ENCODE measurements at regions not wholly inside any gene's neighbourhood (a gene's known extent, or its start where the extent isn't known, plus 50 kb on each side); places are given as distances from the start of the nearest gene placed in this dataset.

DNA sequence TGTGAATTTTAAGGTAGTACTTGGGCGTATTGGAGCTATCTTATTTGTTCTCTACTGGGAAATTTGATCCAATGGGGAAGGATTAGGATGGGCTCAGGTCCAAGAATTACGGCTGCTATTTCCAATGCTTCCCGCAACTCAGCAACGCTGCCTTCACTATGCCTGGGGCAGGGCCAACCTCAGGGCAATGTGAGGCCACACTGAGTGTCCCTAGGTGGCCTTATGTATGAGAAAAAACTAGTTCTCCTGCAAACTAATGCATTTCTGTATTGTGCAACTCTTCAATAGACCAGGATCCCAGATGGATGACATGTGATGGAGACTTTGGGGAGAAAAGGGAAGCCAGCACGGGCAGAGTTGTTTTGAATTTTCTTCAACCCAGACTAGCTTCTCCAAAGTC lies 168.1 kb downstream of the DUSP10 start:
- no peak overlapping the region for H3K27ac ChIP-seq
- 78 to 87% (median 85%) methylated on average over 5 of the region's 5 CpGs for WGBS, 5 donors
- no peak overlapping the region for H3K4me3 ChIP-seq
- H3K27me3 ChIP-seq (replicated peaks in 1 of 7), result no peaks in the 10 kb centered on the region
- H3K36me3 ChIP-seq, result no peaks in the 10 kb centered on the region
- TF ChIP-seq, protein P1, sequence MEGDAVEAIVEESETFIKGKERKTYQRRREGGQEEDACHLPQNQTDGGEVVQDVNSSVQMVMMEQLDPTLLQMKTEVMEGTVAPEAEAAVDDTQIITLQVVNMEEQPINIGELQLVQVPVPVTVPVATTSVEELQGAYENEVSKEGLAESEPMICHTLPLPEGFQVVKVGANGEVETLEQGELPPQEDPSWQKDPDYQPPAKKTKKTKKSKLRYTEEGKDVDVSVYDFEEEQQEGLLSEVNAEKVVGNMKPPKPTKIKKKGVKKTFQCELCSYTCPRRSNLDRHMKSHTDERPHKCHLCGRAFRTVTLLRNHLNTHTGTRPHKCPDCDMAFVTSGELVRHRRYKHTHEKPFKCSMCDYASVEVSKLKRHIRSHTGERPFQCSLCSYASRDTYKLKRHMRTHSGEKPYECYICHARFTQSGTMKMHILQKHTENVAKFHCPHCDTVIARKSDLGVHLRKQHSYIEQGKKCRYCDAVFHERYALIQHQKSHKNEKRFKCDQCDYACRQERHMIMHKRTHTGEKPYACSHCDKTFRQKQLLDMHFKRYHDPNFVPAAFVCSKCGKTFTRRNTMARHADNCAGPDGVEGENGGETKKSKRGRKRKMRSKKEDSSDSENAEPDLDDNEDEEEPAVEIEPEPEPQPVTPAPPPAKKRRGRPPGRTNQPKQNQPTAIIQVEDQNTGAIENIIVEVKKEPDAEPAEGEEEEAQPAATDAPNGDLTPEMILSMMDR (IDR thresholded peaks at IDR 0.05 in 8 of 11, conservative IDR thresholded peaks at IDR 0.05 in 3 of 11), result no peak
- no peak for TF ChIP-seq POLR2A (IDR thresholded peaks at IDR 0.05)
- TF ChIP-seq POLR2AphosphoS5 (IDR thresholded peaks at IDR 0.05), result no peak
- no peaks in the 10 kb centered on the region for H3K4me1 ChIP-seq
- intact Hi-C loops (cut with DNase I; ENCODE audit: low total_unique reads), result no loop called here
- peaks cover 0 to 2% (median 0%) of the 10 kb centered on the region in 8 donors for H3K9me3 ChIP-seq
- no peak for DNase-seq

DNA sequence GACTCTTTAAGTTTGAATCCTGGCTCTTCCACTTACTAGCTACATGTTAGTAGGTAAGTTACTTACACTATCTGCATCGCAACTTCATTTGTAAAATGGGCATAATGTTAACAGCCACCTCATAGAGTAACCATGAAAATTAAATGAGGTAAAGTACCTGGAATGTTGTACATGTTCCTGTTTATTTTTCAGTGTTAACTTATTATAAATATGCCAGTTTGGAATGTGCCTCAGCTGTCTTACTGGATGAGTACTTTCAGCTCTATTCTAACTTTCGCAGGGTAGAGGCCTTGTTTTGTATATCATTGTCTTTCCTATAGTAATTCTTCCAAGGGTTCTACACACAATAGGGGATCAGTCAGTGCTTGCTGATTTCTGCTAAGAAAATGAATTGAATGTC lies 167.4 kb downstream of the DUSP10 start:
- H3K36me3 ChIP-seq, result no peaks in the 10 kb centered on the region
- no peaks in the 10 kb centered on the region for H3K27me3 ChIP-seq (replicated peaks in 1 of 7)
- no peak overlapping the region for H3K4me3 ChIP-seq
- WGBS, 5 donors, result 96 to 99% (median 98%) methylated on average over 2 of the region's 2 CpGs
- intact Hi-C loops (cut with DNase I; ENCODE audit: low total_unique reads), result no loop called here
- TF ChIP-seq POLR2AphosphoS5 (IDR thresholded peaks at IDR 0.05) (no peak), POLR2A (IDR thresholded peaks at IDR 0.05) (no peak)
- TF ChIP-seq, protein P1 (IDR thresholded peaks at IDR 0.05 in 8 of 11, conservative IDR thresholded peaks at IDR 0.05 in 3 of 11), result no peak
- no peaks in the 10 kb centered on the region for H3K4me1 ChIP-seq
- peaks cover 0 to 2% (median 0%) of the 10 kb centered on the region in 8 donors for H3K9me3 ChIP-seq
- no peak overlapping the region for H3K27ac ChIP-seq
- no peak for DNase-seq

- Histone ChIP-seq H3K9me3 (peaks cover 0 to 2% (median 0%) of the 10 kb centered on the region in 8 donors), H3K36me3 (no peaks in the 10 kb centered on the region), H3K27ac (no peak overlapping the region), H3K4me3 (no peak overlapping the region), H3K27me3 (replicated peaks in 1 of 7) (no peaks in the 10 kb centered on the region), H3K4me1 (no peaks in the 10 kb centered on the region)
- intact Hi-C loops (cut with DNase I; ENCODE audit: low total_unique reads), result no loop called here
- no peak for DNase-seq
- TF ChIP-seq, protein P1 (IDR thresholded peaks at IDR 0.05 in 8 of 11, conservative IDR thresholded peaks at IDR 0.05 in 3 of 11), result no peak
- 72 to 83% (median 81%) methylated on average over 7 of the region's 7 CpGs for WGBS, 5 donors
These were observed 166.3 kb downstream of the DUSP10 start for GRCh38 chr1:221575605-221576004.

GRCh38 chr1:221576268-221576667 lies 165.6 kb downstream of the DUSP10 start:
- 59 to 91% (median 84%) methylated on average over 3 of the region's 3 CpGs for WGBS, 5 donors
- H3K4me3 ChIP-seq, result no peak overlapping the region
- TF ChIP-seq POLR2A (IDR thresholded peaks at IDR 0.05), result no peak
- TF ChIP-seq, protein P1 (IDR thresholded peaks at IDR 0.05 in 8 of 11, conservative IDR thresholded peaks at IDR 0.05 in 3 of 11), result no peak
- TF ChIP-seq POLR2AphosphoS5 (IDR thresholded peaks at IDR 0.05), result no peak
- no peaks in the 10 kb centered on the region for H3K27me3 ChIP-seq (replicated peaks in 1 of 7)
- intact Hi-C loops (cut with DNase I; ENCODE audit: low total_unique reads), result no loop called here
- no peak for DNase-seq
- no peaks in the 10 kb centered on the region for H3K4me1 ChIP-seq
- H3K36me3 ChIP-seq, result no peaks in the 10 kb centered on the region
- H3K27ac ChIP-seq, result no peak overlapping the region
- peaks cover 0 to 2% (median 0%) of the 10 kb centered on the region in 8 donors for H3K9me3 ChIP-seq

All from spleen (tissue), 11 donors.